Activated T-cell treated with anti-CD3 and anti-CD28 coated beads, Interleukin-2, amount 50 U/mL, for 24 hours (primary cell): ENCODE measurements at regions not wholly inside any gene's neighbourhood (a gene's known extent, or its start where the extent isn't known, plus 50 kb on each side); places are given as distances from the start of the nearest gene placed in this dataset.

Experiments used
- DNase-seq: peaks from one replicate; pipeline ENCODE4 v3.0.0-alpha.2; 2020
- H3K27ac Mint-ChIP-seq: 2 replicates; pipeline ENCODE4 v1.8.0; 2020; ENCODE audit warnings: mild to moderate bottlenecking, mixed read lengths
- H3K27me3 Mint-ChIP-seq: 2 replicates; pipeline ENCODE4 v1.8.0; 2020; ENCODE audit warnings: mixed read lengths
- H3K36me3 Mint-ChIP-seq: 2 replicates; pipeline ENCODE4 v1.8.0; 2020; ENCODE audit warnings: low read depth, mixed read lengths
- H3K4me1 Mint-ChIP-seq: 2 replicates; pipeline ENCODE4 v1.8.0; 2020; ENCODE audit warnings: low read depth, mixed read lengths
- H3K4me3 Mint-ChIP-seq: 2 replicates; pipeline ENCODE4 v1.8.0; 2020; ENCODE audit warnings: mild to moderate bottlenecking, moderate library complexity, mixed read lengths
- H3K9me3 Mint-ChIP-seq: 2 replicates; pipeline ENCODE4 v1.8.0; 2020; ENCODE audit warnings: mixed read lengths

DNA sequence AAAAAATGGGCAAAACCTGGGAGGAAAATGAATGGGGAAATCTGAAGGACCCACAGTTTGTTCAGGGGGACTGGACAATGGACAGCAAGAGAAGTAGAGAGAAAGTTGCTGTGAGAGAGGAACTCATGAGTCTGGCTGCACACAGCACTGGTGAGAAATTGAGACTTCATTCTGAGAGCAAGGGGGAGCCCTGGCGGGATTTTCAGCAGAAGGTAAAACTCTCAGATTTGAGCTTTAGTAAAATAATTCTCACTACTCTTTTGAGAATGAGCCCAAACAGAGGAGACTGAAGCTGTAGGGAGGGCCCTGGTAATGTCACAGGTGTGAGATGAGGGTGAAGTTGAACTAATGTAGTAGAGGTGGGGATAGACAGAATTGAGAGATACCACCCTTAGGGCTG, 438.6 kb downstream of the OMA1 start:
- Mint-ChIP-seq H3K27me3 (peaks cover 3% of the 10 kb centered on the region), H3K4me1 (no peaks in the 10 kb centered on the region), H3K36me3 (no peaks in the 10 kb centered on the region), H3K4me3 (no peak overlapping the region), H3K9me3 (no peaks in the 10 kb centered on the region), H3K27ac (no peak overlapping the region)
- DNase-seq, result no peak

GRCh38 chr1:58104960-58105359, 441.6 kb downstream of the OMA1 start:
- H3K27ac Mint-ChIP-seq, result no peak overlapping the region
- H3K4me1 Mint-ChIP-seq, result no peaks in the 10 kb centered on the region
- H3K36me3 Mint-ChIP-seq, result no peaks in the 10 kb centered on the region
- DNase-seq, result no peak
- H3K9me3 Mint-ChIP-seq, result no peaks in the 10 kb centered on the region
- no peak overlapping the region for H3K4me3 Mint-ChIP-seq
- H3K27me3 Mint-ChIP-seq, result peaks cover 3% of the 10 kb centered on the region

GRCh38 chr1:58096714-58097113, 449.8 kb downstream of the OMA1 start:
- Mint-ChIP-seq H3K27ac (no peak overlapping the region), H3K9me3 (no peaks in the 10 kb centered on the region), H3K36me3 (no peaks in the 10 kb centered on the region), H3K4me3 (no peak overlapping the region), H3K27me3 (peaks cover 2% of the 10 kb centered on the region), H3K4me1 (no peaks in the 10 kb centered on the region)
- DNase-seq, result no peak

DNA sequence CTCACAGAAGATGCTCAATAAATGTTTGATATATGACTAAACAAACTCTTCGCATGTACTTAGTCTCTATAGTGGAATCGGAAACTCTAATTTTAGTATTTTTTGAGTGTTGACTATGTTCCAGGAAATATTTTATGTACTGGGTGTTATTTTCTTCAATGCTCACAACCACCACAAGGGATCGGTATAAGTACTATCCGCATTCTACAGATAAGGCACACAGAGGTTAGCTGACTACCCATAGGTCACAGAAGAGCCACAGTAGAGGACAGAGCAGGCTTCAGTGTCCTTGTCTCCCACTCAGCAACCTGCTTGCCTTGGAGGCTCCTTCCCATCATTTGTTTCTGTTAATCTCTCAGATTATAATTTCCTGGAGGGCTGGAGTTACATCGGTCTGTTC, 451.3 kb downstream of the OMA1 start:
- DNase-seq, result no peak
- no peaks in the 10 kb centered on the region for H3K9me3 Mint-ChIP-seq
- no peak overlapping the region for H3K27ac Mint-ChIP-seq
- no peaks in the 10 kb centered on the region for H3K4me1 Mint-ChIP-seq
- H3K27me3 Mint-ChIP-seq, result peaks cover 2% of the 10 kb centered on the region
- no peaks in the 10 kb centered on the region for H3K36me3 Mint-ChIP-seq
- H3K4me3 Mint-ChIP-seq, result no peak overlapping the region

GRCh38 chr1:58094221-58094620, 452.3 kb downstream of the OMA1 start:
- Mint-ChIP-seq H3K27me3 (peaks cover 2% of the 10 kb centered on the region), H3K4me3 (no peak overlapping the region), H3K27ac (no peak overlapping the region), H3K36me3 (no peaks in the 10 kb centered on the region), H3K4me1 (peaks cover 3% of the 10 kb centered on the region), H3K9me3 (no peaks in the 10 kb centered on the region)
- no peak for DNase-seq

DNA sequence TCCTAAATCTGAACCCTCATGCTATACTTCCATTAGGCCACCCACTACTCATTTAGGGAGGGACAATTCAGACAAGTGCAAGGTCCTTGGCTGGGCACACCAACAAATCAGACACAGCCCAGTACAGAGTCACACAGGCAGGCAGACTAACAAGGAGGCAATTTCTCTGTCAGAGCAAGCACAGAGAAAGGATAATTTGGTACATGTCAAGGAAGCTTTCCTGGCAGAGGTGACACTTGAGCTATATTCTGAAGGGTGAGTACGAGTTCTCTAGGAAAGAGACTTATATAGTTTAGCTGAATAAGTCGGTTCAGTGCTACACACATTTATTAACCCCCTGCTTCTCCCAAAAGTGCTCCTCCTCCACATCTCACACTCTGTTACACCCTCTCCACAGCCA, 455.9 kb downstream of the OMA1 start:
- Mint-ChIP-seq H3K27ac (no peak overlapping the region), H3K9me3 (no peaks in the 10 kb centered on the region), H3K36me3 (no peaks in the 10 kb centered on the region), H3K4me1 (peaks cover 3% of the 10 kb centered on the region), H3K4me3 (no peak overlapping the region), H3K27me3 (peaks cover 2% of the 10 kb centered on the region)
- no peak for DNase-seq

GRCh38 chr1:58089898-58090534, 456.5 kb downstream of the OMA1 start:
- Mint-ChIP-seq H3K36me3 (no peaks in the 10 kb centered on the region), H3K9me3 (no peaks in the 10 kb centered on the region)
- no peak for DNase-seq

DNA sequence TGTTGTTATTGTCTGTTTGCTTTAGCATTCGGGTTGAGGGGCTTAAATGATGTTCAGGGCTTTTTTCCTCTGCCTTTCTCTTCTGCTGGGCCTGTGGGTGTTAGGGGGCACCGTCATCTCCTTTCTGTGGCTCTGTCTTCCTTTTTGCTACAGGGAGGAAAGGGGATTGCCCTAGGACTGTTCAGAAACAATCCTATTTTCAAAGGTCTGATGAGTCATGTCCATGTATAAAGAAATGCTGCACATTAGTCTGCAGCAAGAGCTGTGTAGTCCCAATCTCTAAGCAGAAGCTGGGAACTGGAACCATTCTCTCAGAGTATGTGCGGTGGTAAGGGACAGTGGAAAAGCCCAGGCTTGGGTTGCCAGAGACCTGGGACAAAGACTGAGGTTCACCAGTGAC, 462.3 kb downstream of the OMA1 start:
- Mint-ChIP-seq H3K27me3 (peaks cover 10% of the 10 kb centered on the region), H3K4me3 (no peak overlapping the region), H3K9me3 (no peaks in the 10 kb centered on the region), H3K36me3 (no peaks in the 10 kb centered on the region), H3K4me1 (no peaks in the 10 kb centered on the region), H3K27ac (no peak overlapping the region)
- DNase-seq, result no peak

More at GRCh38 chr1:58089898-58090534, 456.5 kb downstream of the OMA1 start:
- Mint-ChIP-seq H3K27me3 (peaks cover 2% of the 10 kb centered on the region), H3K4me3 (no peak overlapping the region), H3K4me1 (peaks cover 3% of the 10 kb centered on the region), H3K27ac (no peak overlapping the region)

DNA sequence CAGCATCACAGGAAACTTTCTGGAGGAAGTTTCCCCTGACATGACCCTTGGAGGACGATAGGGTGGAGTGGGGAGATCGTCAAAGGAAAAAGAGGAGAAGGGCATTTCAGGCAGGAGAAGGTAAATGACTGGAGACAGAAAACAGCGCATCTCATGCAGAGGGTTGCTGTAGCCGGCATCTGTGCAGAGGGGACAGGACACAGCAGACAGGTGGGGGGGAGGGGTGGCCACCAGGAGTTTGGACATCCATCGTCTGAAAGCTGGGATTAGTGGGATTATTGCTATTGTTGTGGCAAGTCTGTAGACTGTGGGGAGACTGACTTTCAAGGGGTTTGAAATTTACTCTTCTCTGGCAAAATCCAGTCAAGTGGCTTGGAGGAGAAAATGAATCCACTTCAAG, 463.9 kb downstream of the OMA1 start:
- H3K27me3 Mint-ChIP-seq, result peaks cover 13% of the 10 kb centered on the region
- no peak overlapping the region for H3K4me3 Mint-ChIP-seq
- no peaks in the 10 kb centered on the region for H3K36me3 Mint-ChIP-seq
- no peak overlapping the region for H3K27ac Mint-ChIP-seq
- H3K9me3 Mint-ChIP-seq, result no peaks in the 10 kb centered on the region
- DNase-seq, result no peak
- no peaks in the 10 kb centered on the region for H3K4me1 Mint-ChIP-seq

DNA sequence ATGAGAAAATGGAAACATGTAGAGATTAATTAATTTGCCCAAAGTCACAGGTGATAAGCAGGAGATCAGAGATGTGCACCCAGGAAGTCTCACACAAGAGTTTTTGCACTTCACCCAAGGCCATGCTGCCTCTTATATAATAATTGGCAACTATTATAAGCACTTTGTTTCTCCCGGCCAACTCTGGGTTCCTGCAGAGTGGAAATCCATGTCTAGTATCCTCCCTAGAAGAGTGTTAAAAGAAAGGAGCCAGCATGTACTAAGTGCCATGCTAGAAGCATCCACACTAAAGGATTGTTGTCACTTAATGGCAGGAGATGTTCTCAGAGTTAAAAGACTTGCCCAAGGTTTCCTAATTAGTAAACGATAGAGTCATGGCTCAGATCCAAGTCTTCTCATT, 470.3 kb downstream of the OMA1 start:
- no peaks in the 10 kb centered on the region for H3K36me3 Mint-ChIP-seq
- peaks cover 13% of the 10 kb centered on the region for H3K27me3 Mint-ChIP-seq
- no peaks in the 10 kb centered on the region for H3K9me3 Mint-ChIP-seq
- H3K4me1 Mint-ChIP-seq, result no peaks in the 10 kb centered on the region
- no peak overlapping the region for H3K4me3 Mint-ChIP-seq
- no peak overlapping the region for H3K27ac Mint-ChIP-seq
- no peak for DNase-seq

DNA sequence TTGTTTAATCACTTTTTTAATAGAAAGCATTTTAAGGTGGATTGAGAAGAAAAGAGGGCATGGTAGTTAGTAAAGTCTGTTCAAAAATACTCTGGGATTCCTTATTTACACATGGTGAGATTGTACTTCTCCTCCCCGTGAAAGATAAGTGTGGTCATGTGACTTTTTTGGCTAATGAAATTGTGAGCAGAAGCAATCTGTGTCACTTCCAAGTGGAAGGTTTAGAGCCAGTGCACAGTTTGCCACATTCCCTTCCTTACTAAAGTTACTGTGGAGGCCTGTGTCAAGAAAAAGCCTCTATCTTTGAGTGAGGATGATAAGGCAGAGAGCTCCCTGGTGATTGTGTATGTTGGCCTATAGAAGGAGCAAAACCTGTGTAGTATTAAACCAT, 471.3 kb downstream of the OMA1 start:
- Mint-ChIP-seq H3K36me3 (no peaks in the 10 kb centered on the region), H3K4me3 (no peak overlapping the region), H3K9me3 (no peaks in the 10 kb centered on the region)

DNA sequence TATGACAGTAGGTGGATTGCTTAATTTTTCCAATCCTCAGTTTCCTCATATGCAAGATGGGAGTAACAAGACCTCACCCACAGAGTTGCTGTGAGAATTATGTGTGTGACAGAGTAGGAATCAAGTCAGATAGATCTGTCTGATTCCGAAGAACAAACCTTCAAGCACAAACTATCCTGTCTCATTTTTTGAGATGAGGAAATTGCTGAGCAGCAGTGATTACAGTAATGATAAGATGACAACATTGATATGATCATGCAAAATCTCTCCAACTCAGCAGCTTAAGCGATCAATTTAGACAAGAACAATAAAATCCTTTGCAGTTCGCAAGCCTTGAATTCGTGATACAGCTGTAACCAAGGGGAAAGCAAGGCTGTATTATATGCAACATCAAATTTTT, 474.1 kb downstream of the OMA1 start:
- DNase-seq, result no peak
- Mint-ChIP-seq H3K27ac (no peak overlapping the region), H3K36me3 (no peaks in the 10 kb centered on the region), H3K4me1 (no peaks in the 10 kb centered on the region), H3K9me3 (no peaks in the 10 kb centered on the region), H3K27me3 (no peaks in the 10 kb centered on the region), H3K4me3 (no peak overlapping the region)

More for the DNA sequence above, 471.3 kb downstream of the OMA1 start:
- Mint-ChIP-seq H3K4me1 (no peaks in the 10 kb centered on the region), H3K27me3 (peaks cover 7% of the 10 kb centered on the region), H3K27ac (no peak overlapping the region)
- DNase-seq, result no peak

GRCh38 chr1:58067082-58067481, 479.4 kb downstream of the OMA1 start:
- Mint-ChIP-seq H3K4me1 (no peaks in the 10 kb centered on the region), H3K27me3 (no peaks in the 10 kb centered on the region), H3K27ac (no peak overlapping the region), H3K9me3 (no peaks in the 10 kb centered on the region), H3K4me3 (no peak overlapping the region), H3K36me3 (no peaks in the 10 kb centered on the region)
- no peak for DNase-seq

DNA sequence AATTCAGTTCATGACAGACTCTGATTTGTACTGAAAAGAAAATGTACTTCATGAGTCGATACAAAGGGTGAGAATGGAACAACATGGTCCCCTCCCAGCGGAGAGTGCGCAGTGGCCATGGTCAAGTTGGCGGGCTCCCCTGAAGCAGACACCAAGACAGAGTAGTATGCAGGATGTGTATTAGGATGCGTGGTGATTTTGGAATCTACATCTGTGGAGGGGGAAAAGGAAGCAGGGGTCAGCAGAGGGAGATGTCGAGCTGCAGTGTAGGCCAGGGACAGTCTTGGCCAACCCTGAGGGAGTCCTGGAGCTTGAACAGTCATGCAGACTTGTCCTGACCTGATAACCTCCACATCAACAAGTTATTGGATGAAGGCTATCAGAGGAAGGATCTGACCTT, 481.0 kb downstream of the OMA1 start:
- H3K4me1 Mint-ChIP-seq, result no peaks in the 10 kb centered on the region
- H3K4me3 Mint-ChIP-seq, result no peak overlapping the region
- H3K36me3 Mint-ChIP-seq, result no peaks in the 10 kb centered on the region
- no peaks in the 10 kb centered on the region for H3K9me3 Mint-ChIP-seq
- no peaks in the 10 kb centered on the region for H3K27me3 Mint-ChIP-seq
- H3K27ac Mint-ChIP-seq, result no peak overlapping the region
- DNase-seq, result no peak

GRCh38 chr1:58064166-58064565, 482.4 kb downstream of the OMA1 start:
- Mint-ChIP-seq H3K9me3 (no peaks in the 10 kb centered on the region), H3K36me3 (no peaks in the 10 kb centered on the region), H3K4me3 (no peak overlapping the region), H3K27ac (no peak overlapping the region), H3K27me3 (no peaks in the 10 kb centered on the region), H3K4me1 (no peaks in the 10 kb centered on the region)
- no peak for DNase-seq

- Mint-ChIP-seq H3K4me3 (no peak overlapping the region), H3K4me1 (no peaks in the 10 kb centered on the region), H3K27ac (no peak overlapping the region), H3K36me3 (no peaks in the 10 kb centered on the region), H3K27me3 (no peaks in the 10 kb centered on the region), H3K9me3 (no peaks in the 10 kb centered on the region)
- no peak for DNase-seq
These were observed 483.4 kb downstream of the OMA1 start for GRCh38 chr1:58063095-58063494.
